Keratinocyte (primary cell): ENCODE measurements at regions not wholly inside any gene's neighbourhood (a gene's known extent, or its start where the extent isn't known, plus 50 kb on each side); places are given as distances from the start of the nearest gene placed in this dataset.

Experiments used
- DNase-seq: peaks from one replicate; pipeline ENCODE4 v3.0.0-alpha.2; 2011; ENCODE audit warnings: low read depth, missing footprints, low spot score
- FAIRE-seq: peaks from 2 replicates; lab custom pipeline; 2011; peaks lifted over from hg19 to GRCh38; lab: Jason Lieb, UNC
- H2AFZ ChIP-seq: 2 replicates; pipeline ENCODE4 v1.6.0; 2012; ENCODE audit warnings: low read length, control low read depth, inconsistent platforms; ENCODE audit not compliant: control insufficient read depth
- H3K27ac ChIP-seq: 2 replicates; pipeline ENCODE4 v1.5.1; 2011; ENCODE audit warnings: low read length; ENCODE audit not compliant: control insufficient read depth, insufficient read depth
- H3K27me3 ChIP-seq: 3 replicates; pipeline ENCODE4 v1.6.0; 2011; ENCODE audit warnings: low read length; ENCODE audit not compliant: control insufficient read depth, insufficient read depth; ENCODE audit errors: extremely low read depth
- H3K36me3 ChIP-seq, 2 experiments: 2 replicates in 1 of 2; 3 replicates in 1 of 2; pipeline ENCODE4 v1.5.1; 2011; ENCODE audit warnings: low read length in 2 of 2, mild to moderate bottlenecking in 1 of 2; ENCODE audit not compliant: control insufficient read depth in 2 of 2, insufficient read depth in 2 of 2; ENCODE audit errors: extremely low read depth in 1 of 2
- H3K4me1 ChIP-seq: 3 replicates; pipeline ENCODE4 v1.5.1; 2011; ENCODE audit warnings: low read length; ENCODE audit not compliant: control insufficient read depth, insufficient read depth; ENCODE audit errors: extremely low read depth
- H3K4me2 ChIP-seq: 3 replicates; pipeline ENCODE4 v1.6.0; 2011; ENCODE audit warnings: low read depth, low read length; ENCODE audit not compliant: control insufficient read depth, insufficient read depth; ENCODE audit errors: extremely low read depth
- H3K4me3 ChIP-seq, 3 experiments: fragments of 200-600 bp in 1 of 3; sonication (generic) in 1 of 3; 2 replicates in 2 of 3; 3 replicates in 1 of 3; pipeline ENCODE4 v1.5.1; 2011 to 2016; ENCODE audit warnings: low read length in 3 of 3, mild to moderate bottlenecking in 3 of 3, control low read depth in 2 of 3, inconsistent platforms in 1 of 3, low read depth in 1 of 3, mixed read lengths in 1 of 3, mixed run types in 1 of 3, moderate library complexity in 1 of 3; ENCODE audit not compliant: control insufficient read depth in 2 of 3, insufficient read depth in 2 of 3; ENCODE audit errors: extremely low read depth in 1 of 3
- H3K79me2 ChIP-seq: 2 replicates; pipeline ENCODE4 v1.6.0; 2012; ENCODE audit warnings: low read length; ENCODE audit not compliant: control insufficient read depth, insufficient read depth
- H3K9ac ChIP-seq: 3 replicates; pipeline ENCODE4 v1.6.0; 2011; ENCODE audit warnings: low read length; ENCODE audit not compliant: control insufficient read depth, insufficient read depth; ENCODE audit errors: extremely low read depth
- H3K9me1 ChIP-seq: 3 replicates; pipeline ENCODE4 v1.6.0; 2011; ENCODE audit warnings: low read length; ENCODE audit not compliant: control insufficient read depth, insufficient read depth; ENCODE audit errors: extremely low read depth
- H3K9me3 ChIP-seq: 2 replicates; pipeline ENCODE4 v1.5.1; 2012; ENCODE audit warnings: low read depth, low read length; ENCODE audit not compliant: control insufficient read depth
- H4K20me1 ChIP-seq: 3 replicates; pipeline ENCODE4 v1.6.0; 2011; ENCODE audit warnings: low read length; ENCODE audit not compliant: control insufficient read depth, insufficient read depth; ENCODE audit errors: extremely low read depth
- CTCF ChIP-seq, 3 experiments: IDR thresholded peaks in 1 of 3; conservative IDR thresholded peaks in 1 of 3; optimal IDR thresholded peaks in 1 of 3; 2 replicates in 2 of 3; 3 replicates in 1 of 3; pipeline versions ENCODE3 to v1.5.1; 2011; ENCODE audit warnings: low read length in 3 of 3, mild to moderate bottlenecking in 3 of 3, moderate library complexity in 2 of 3, control low read depth in 1 of 3, inconsistent platforms in 1 of 3; ENCODE audit not compliant: insufficient read depth in 2 of 3; ENCODE audit errors: extremely low read depth in 1 of 3
- EZH2 ChIP-seq: IDR thresholded peaks from one replicate; pipeline ENCODE4 v1.6.1; 2012; ENCODE audit warnings: inconsistent platforms, mild to moderate bottlenecking, low read length, moderate library complexity
- dilution Hi-C: fragments of 300-500 bp; cut with MboI; formaldehyde crosslinking; loops from one replicate; pipeline ENCODE4 v1.7.0; 2020; ENCODE audit warnings: low sequenced_read_pairs; ENCODE audit not compliant: extremely low pct_ligation_motif_present

DNA sequence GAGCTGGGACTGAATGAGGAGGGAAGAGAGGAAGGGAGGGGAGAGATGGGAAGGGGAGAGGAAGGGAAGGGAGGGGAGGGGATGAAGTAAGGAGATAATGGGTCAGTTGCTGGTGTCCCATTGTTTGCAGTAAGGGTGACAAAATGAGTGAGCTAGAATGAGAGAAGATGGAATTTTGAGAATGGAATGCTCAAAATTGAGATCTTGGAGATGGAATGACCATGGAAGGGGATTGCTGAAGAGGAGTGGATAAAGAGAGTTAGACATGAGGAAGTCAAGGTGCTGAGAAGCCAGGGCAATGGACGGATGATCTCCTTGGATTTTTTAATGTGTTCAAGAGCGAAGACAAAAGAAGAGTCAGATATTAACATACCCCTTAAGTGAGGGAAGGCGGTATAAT lies 80.5 kb upstream of the SSTR4 start:
- peaks cover 8% of the 10 kb centered on the region for H3K27me3 ChIP-seq
- H3K4me3 ChIP-seq, result no peak overlapping the region
- H3K27ac ChIP-seq, result no peak overlapping the region
- H2AFZ ChIP-seq, result no peak overlapping the region
- TF ChIP-seq EZH2 (no peak), CTCF (optimal IDR thresholded peaks at IDR 0.05 in 1 of 3, IDR thresholded peaks at IDR 0.05 in 1 of 3, conservative IDR thresholded peaks at IDR 0.05 in 1 of 3; ENCODE audit: extremely low read depth in 1 of 3, insufficient read depth in 2 of 3, low read length in 3 of 3) (no peak)
- DNase-seq (no peak), FAIRE-seq (no peak)
- H3K9ac ChIP-seq, result no peak overlapping the region
- no peaks in the 10 kb centered on the region for H3K4me1 ChIP-seq
- dilution Hi-C loops, result no loop called here
- no peak overlapping the region for H3K4me2 ChIP-seq
- H3K9me1 ChIP-seq, result no peaks in the 10 kb centered on the region
- no peaks in the 10 kb centered on the region for H3K36me3 ChIP-seq
- no peaks in the 10 kb centered on the region for H3K79me2 ChIP-seq
- H4K20me1 ChIP-seq, result no peaks in the 10 kb centered on the region
- H3K9me3 ChIP-seq, result no peaks in the 10 kb centered on the region

GRCh38 chr20:22958390-22958789 lies 76.7 kb upstream of the SSTR4 start:
- Histone ChIP-seq H3K4me3 (no peak overlapping the region), H3K4me1 (no peaks in the 10 kb centered on the region), H3K9me1 (no peaks in the 10 kb centered on the region), H3K4me2 (no peak overlapping the region), H2AFZ (no peak overlapping the region), H3K27ac (no peak overlapping the region), H3K79me2 (no peaks in the 10 kb centered on the region), H4K20me1 (no peaks in the 10 kb centered on the region), H3K9ac (no peak overlapping the region), H3K9me3 (no peaks in the 10 kb centered on the region), H3K27me3 (peaks cover under 1% of the 10 kb centered on the region), H3K36me3 (no peaks in the 10 kb centered on the region)
- DNase-seq (no peak), FAIRE-seq (no peak)
- dilution Hi-C loops, result no loop called here
- TF ChIP-seq EZH2 (no peak), CTCF (optimal IDR thresholded peaks at IDR 0.05 in 1 of 3, IDR thresholded peaks at IDR 0.05 in 1 of 3, conservative IDR thresholded peaks at IDR 0.05 in 1 of 3; ENCODE audit: extremely low read depth in 1 of 3, insufficient read depth in 2 of 3, low read length in 3 of 3) (no peak)
